ENCODE measurements at regions not wholly inside any gene's neighbourhood (a gene's known extent, or its start where the extent isn't known, plus 50 kb on each side); places are given as distances from the start of the nearest gene placed in this dataset.
A peak's percentile ranks its signal among the peaks of the same experiment; 100 is the strongest.
"Not testable (repeated sequence)": the region's sequence is repeated elsewhere in the genome, so short reads cannot be mapped to it uniquely, and the experiment has no call there.

GRCh38 chr5:81823736-81824135 lies 72.8 kb upstream of the SSBP2 start:
- H3K9me2 ChIP-seq; H3K36me3 ChIP-seq (replicated peaks in 1 of 2; ENCODE audit: control insufficient read depth in 1 of 2, insufficient read depth in 2 of 2, low read length in 1 of 2); H3K27me3 ChIP-seq (ENCODE audit: insufficient read depth); DNase-seq; H4K20me1 ChIP-seq (ENCODE audit: insufficient read depth); H3K27ac ChIP-seq (ENCODE audit: low read depth in 2 of 2, low read length in 1 of 2); H3K9ac ChIP-seq; H3K4me2 ChIP-seq; H2AFZ ChIP-seq (ENCODE audit: low read depth); H3K4me1 ChIP-seq (ENCODE audit: control insufficient read depth in 1 of 2, insufficient read depth in 2 of 2, low read depth in 1 of 2, low read length in 1 of 2); CTCF ChIA-PET; H3K79me2 ChIP-seq (ENCODE audit: insufficient read depth); POLR2A ChIA-PET; H3K9me3 ChIP-seq; H3K4me3 ChIP-seq (ENCODE audit: low read depth in 2 of 2, low read length in 1 of 2); H3F3A ChIP-seq (replicated peaks; ENCODE audit: insufficient read depth): not testable (repeated sequence)
- WGBS (ENCODE audit: low lambda C conversion rate), result no CpG with 5 or more reads among the region's 24 CpGs

- H3K27me3 ChIP-seq (ENCODE audit: insufficient read depth), result no peaks in the 10 kb centered on the region
- H3K9me3 ChIP-seq, result no peaks in the 10 kb centered on the region
- H3K4me1 ChIP-seq (ENCODE audit: control insufficient read depth in 1 of 2, insufficient read depth in 2 of 2, low read depth in 1 of 2, low read length in 1 of 2), result peaks cover 3 to 9% of the 10 kb centered on the region in 2 experiments; a peak in 2 of 4 replicates
- no peaks in the 10 kb centered on the region for H3K79me2 ChIP-seq (ENCODE audit: insufficient read depth)
- no peak for DNase-seq
- no peaks in the 10 kb centered on the region for H3K9me2 ChIP-seq
- WGBS (ENCODE audit: low lambda C conversion rate), result 97% methylated on average over 2 of the region's 2 CpGs
- H3K9ac ChIP-seq, result no peak overlapping the region
- H2AFZ ChIP-seq (ENCODE audit: low read depth), result no peak overlapping the region
- no peaks in the 10 kb centered on the region for H3K36me3 ChIP-seq (replicated peaks in 1 of 2; ENCODE audit: control insufficient read depth in 1 of 2, insufficient read depth in 2 of 2, low read length in 1 of 2)
- H3K27ac ChIP-seq (ENCODE audit: low read depth in 2 of 2, low read length in 1 of 2), result no peak overlapping the region
- POLR2A ChIA-PET, result no interaction called here
- no peak overlapping the region for H3K4me3 ChIP-seq (ENCODE audit: low read depth in 2 of 2, low read length in 1 of 2)
- CTCF ChIA-PET, result no interaction called here
- no peak overlapping the region for H3K4me2 ChIP-seq
- TF ChIP-seq EZH2phosphoT487 (IDR thresholded peaks at IDR 0.05; ENCODE audit: borderline replicate concordance, low read depth), result no peak
- no peak for TF ChIP-seq NFIC (IDR thresholded peaks at IDR 0.05; ENCODE audit: borderline replicate concordance)
- no peak for TF ChIP-seq ZBTB33 (IDR thresholded peaks at IDR 0.05; ENCODE audit: borderline replicate concordance, low read depth)
- TF ChIP-seq SMC3 (IDR thresholded peaks at IDR 0.05; ENCODE audit: low read depth, low read length), result no peak
- no peak for TF ChIP-seq FOXM1 (IDR thresholded peaks at IDR 0.05; ENCODE audit: low read depth)
- no peak for TF ChIP-seq YY1 (IDR thresholded peaks at IDR 0.05; ENCODE audit: low read depth)
- no peak for TF ChIP-seq RFX5 (IDR thresholded peaks at IDR 0.05; ENCODE audit: low read length)
- TF ChIP-seq CHD2 (IDR thresholded peaks at IDR 0.05; ENCODE audit: low read length, partially characterized antibody), result no peak
- TF ChIP-seq FOSL2 (IDR thresholded peaks at IDR 0.05; ENCODE audit: borderline replicate concordance, low read depth), result no peak
- no peaks in the 10 kb centered on the region for H3F3A ChIP-seq (replicated peaks; ENCODE audit: insufficient read depth)
- no peaks in the 10 kb centered on the region for H4K20me1 ChIP-seq (ENCODE audit: insufficient read depth)
Measured at GRCh38 chr5:81820863-81821262, 70.0 kb upstream of the SSBP2 start.

- Histone ChIP-seq H3K4me1 (ENCODE audit: control insufficient read depth in 1 of 2, insufficient read depth in 2 of 2, low read depth in 1 of 2, low read length in 1 of 2) (peaks cover under 1 to 9% of the 10 kb centered on the region in 2 experiments; a peak in 2 of 4 replicates), H3K27me3 (ENCODE audit: insufficient read depth) (no peaks in the 10 kb centered on the region), H2AFZ (ENCODE audit: low read depth) (peak overlapping the region; percentile 20; the same call in 1 of the 2 replicates), H3K79me2 (ENCODE audit: insufficient read depth) (no peaks in the 10 kb centered on the region), H3K36me3 (replicated peaks in 1 of 2; ENCODE audit: control insufficient read depth in 1 of 2, insufficient read depth in 2 of 2, low read length in 1 of 2) (no peaks in the 10 kb centered on the region), H3K27ac (ENCODE audit: low read depth in 2 of 2, low read length in 1 of 2) (peak overlapping the region; percentile 29 to 60; a peak in 2 of 4 replicates), H3K4me2 (no peak overlapping the region), H3F3A (replicated peaks; ENCODE audit: insufficient read depth) (no peaks in the 10 kb centered on the region), H3K4me3 (ENCODE audit: low read depth in 2 of 2, low read length in 1 of 2) (no peak overlapping the region), H3K9me2 (no peaks in the 10 kb centered on the region), H3K9me3 (no peaks in the 10 kb centered on the region), H3K9ac (no peak overlapping the region), H4K20me1 (ENCODE audit: insufficient read depth) (no peaks in the 10 kb centered on the region)
- ChIA-PET CTCF (no interaction called here), POLR2A (no interaction called here)
- no peak for DNase-seq
- TF ChIP-seq GABPA (IDR thresholded peaks at IDR 0.05; ENCODE audit: low read depth) (no peak), CHD2 (IDR thresholded peaks at IDR 0.05; ENCODE audit: low read length, partially characterized antibody) (no peak), RFX5 (IDR thresholded peaks at IDR 0.05; ENCODE audit: low read length) (no peak), ELF1 (IDR thresholded peaks at IDR 0.05) (no peak), YY1 (IDR thresholded peaks at IDR 0.05; ENCODE audit: low read depth) (no peak), PBX3 (IDR thresholded peaks at IDR 0.05) (no peak), IRF3 (IDR thresholded peaks at IDR 0.05; ENCODE audit: low read depth, low read length) (no peak), FOSL2 (IDR thresholded peaks at IDR 0.05; ENCODE audit: borderline replicate concordance, low read depth) (no peak), RXRA (IDR thresholded peaks at IDR 0.05; ENCODE audit: borderline replicate concordance, low read depth) (no peak), EP300 (IDR thresholded peaks at IDR 0.05; ENCODE audit: borderline replicate concordance in 1 of 2, low read depth in 1 of 2, low read length in 1 of 2) (no peak), RCOR1 (IDR thresholded peaks at IDR 0.05; ENCODE audit: low read length) (no peak), EZH2phosphoT487 (IDR thresholded peaks at IDR 0.05; ENCODE audit: borderline replicate concordance, low read depth) (no peak), MAX (IDR thresholded peaks at IDR 0.05; ENCODE audit: low read depth) (no peak), MXI1 (IDR thresholded peaks at IDR 0.05; ENCODE audit: low read depth, low read length) (no peak), TEAD4 (IDR thresholded peaks at IDR 0.05; ENCODE audit: borderline replicate concordance, insufficient read depth) (no peak)
Measured at GRCh38 chr5:81820318-81820636, 69.4 kb upstream of the SSBP2 start.

All from SK-N-SH (cell line).